Ishikawa (cell line): ENCODE measurements at regions not wholly inside any gene's neighbourhood (a gene's known extent, or its start where the extent isn't known, plus 50 kb on each side); places are given as distances from the start of the nearest gene placed in this dataset.

Experiments used
- CEBPB ChIP-seq: IDR thresholded peaks from 2 replicates; pipeline ENCODE4 v1.6.1; 2012
- CREB1 ChIP-seq: IDR thresholded peaks from 2 replicates; pipeline ENCODE4 v1.6.1; 2012; ENCODE audit warnings: low read depth
- EGR1 ChIP-seq: IDR thresholded peaks from 2 replicates; pipeline ENCODE4 v1.6.1; 2012
- EP300 ChIP-seq: IDR thresholded peaks from 2 replicates; pipeline ENCODE4 v1.6.1; 2012; ENCODE audit warnings: borderline replicate concordance
- FOXM1 ChIP-seq: IDR thresholded peaks from 2 replicates; pipeline ENCODE4 v1.6.1; 2012; ENCODE audit warnings: low read depth, borderline replicate concordance
- MAX ChIP-seq: IDR thresholded peaks from 2 replicates; pipeline ENCODE4 v1.6.1; 2012
- NFIC ChIP-seq: IDR thresholded peaks from 2 replicates; pipeline ENCODE4 v1.6.1; 2012
- RAD21 ChIP-seq: IDR thresholded peaks from 2 replicates; pipeline ENCODE4 v1.6.1; 2012; ENCODE audit warnings: low read depth
- TAF1 ChIP-seq: IDR thresholded peaks from 2 replicates; pipeline ENCODE4 v1.6.1; 2012; ENCODE audit warnings: low read depth, mild to moderate bottlenecking
- TCF12 ChIP-seq: IDR thresholded peaks from 2 replicates; pipeline ENCODE4 v1.6.1; 2012; ENCODE audit warnings: low read depth
- TEAD4 ChIP-seq: IDR thresholded peaks from 2 replicates; pipeline ENCODE4 v1.6.1; 2012
- YY1 ChIP-seq: IDR thresholded peaks from 2 replicates; pipeline ENCODE4 v1.6.1; 2012; ENCODE audit warnings: low read depth
- ZBTB7A ChIP-seq: IDR thresholded peaks from 2 replicates; pipeline ENCODE4 v1.6.1; 2012; ENCODE audit warnings: low read depth
- TF ChIP-seq, protein P1 (sequence below): IDR thresholded peaks from 2 replicates; pipeline ENCODE4 v1.6.1; 2012
- TF ChIP-seq, protein P2 (sequence below): IDR thresholded peaks from 2 replicates; pipeline ENCODE4 v1.6.1; 2012; ENCODE audit warnings: low read depth, mild to moderate bottlenecking

- TF ChIP-seq TCF12, result no peak
- TF ChIP-seq NFIC, result no peak
- no peak for TF ChIP-seq TAF1
- no peak for TF ChIP-seq EP300
- TF ChIP-seq CREB1, result no peak
- TF ChIP-seq MAX, result no peak
- TF ChIP-seq CEBPB, result no peak
- TF ChIP-seq YY1, result no peak
- TF ChIP-seq EGR1, result no peak
- TF ChIP-seq, protein P1, sequence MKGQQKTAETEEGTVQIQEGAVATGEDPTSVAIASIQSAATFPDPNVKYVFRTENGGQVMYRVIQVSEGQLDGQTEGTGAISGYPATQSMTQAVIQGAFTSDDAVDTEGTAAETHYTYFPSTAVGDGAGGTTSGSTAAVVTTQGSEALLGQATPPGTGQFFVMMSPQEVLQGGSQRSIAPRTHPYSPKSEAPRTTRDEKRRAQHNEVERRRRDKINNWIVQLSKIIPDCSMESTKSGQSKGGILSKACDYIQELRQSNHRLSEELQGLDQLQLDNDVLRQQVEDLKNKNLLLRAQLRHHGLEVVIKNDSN, result no peak
- TF ChIP-seq FOXM1, result no peak
- no peak for TF ChIP-seq ZBTB7A
- TF ChIP-seq TEAD4, result no peak
- no peak for TF ChIP-seq RAD21
- TF ChIP-seq, protein P2, sequence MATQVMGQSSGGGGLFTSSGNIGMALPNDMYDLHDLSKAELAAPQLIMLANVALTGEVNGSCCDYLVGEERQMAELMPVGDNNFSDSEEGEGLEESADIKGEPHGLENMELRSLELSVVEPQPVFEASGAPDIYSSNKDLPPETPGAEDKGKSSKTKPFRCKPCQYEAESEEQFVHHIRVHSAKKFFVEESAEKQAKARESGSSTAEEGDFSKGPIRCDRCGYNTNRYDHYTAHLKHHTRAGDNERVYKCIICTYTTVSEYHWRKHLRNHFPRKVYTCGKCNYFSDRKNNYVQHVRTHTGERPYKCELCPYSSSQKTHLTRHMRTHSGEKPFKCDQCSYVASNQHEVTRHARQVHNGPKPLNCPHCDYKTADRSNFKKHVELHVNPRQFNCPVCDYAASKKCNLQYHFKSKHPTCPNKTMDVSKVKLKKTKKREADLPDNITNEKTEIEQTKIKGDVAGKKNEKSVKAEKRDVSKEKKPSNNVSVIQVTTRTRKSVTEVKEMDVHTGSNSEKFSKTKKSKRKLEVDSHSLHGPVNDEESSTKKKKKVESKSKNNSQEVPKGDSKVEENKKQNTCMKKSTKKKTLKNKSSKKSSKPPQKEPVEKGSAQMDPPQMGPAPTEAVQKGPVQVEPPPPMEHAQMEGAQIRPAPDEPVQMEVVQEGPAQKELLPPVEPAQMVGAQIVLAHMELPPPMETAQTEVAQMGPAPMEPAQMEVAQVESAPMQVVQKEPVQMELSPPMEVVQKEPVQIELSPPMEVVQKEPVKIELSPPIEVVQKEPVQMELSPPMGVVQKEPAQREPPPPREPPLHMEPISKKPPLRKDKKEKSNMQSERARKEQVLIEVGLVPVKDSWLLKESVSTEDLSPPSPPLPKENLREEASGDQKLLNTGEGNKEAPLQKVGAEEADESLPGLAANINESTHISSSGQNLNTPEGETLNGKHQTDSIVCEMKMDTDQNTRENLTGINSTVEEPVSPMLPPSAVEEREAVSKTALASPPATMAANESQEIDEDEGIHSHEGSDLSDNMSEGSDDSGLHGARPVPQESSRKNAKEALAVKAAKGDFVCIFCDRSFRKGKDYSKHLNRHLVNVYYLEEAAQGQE, result no peak
Observed at GRCh38 chr18:61132031-61132430, 201.2 kb upstream of the CDH20 start.

GRCh38 chr18:61133783-61134182 lies 199.4 kb upstream of the CDH20 start:
- TF ChIP-seq NFIC, result no peak
- no peak for TF ChIP-seq EP300
- TF ChIP-seq MAX, result no peak
- TF ChIP-seq TCF12, result no peak

DNA sequence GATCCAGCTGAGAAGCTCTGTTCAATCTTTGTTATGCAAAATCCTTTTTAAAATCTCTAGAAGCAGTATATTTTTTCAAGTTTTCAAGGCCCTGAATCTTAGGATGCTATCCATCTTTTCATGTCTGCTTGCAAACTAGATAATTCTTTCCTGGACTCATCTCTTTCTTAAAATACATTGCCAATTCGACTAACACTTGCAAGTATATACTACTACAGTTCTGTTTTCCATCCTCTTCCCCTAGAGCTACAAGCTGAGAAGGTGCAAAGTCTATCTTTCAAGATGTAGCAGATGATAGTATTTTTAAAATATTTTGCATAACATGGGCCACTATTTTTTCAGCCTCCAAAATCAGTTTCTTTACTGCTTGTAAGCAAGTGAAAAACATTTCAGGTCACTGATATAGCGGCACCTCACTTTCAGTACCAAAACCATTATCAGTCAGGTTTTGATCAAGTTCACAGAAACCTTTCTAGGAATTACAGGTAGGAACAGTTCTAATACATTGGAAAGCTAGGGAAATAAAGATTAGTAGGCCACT lies 196.4 kb upstream of the CDH20 start:
- TF ChIP-seq CEBPB (no peak), EGR1 (no peak), MAX (no peak), YY1 (no peak), TAF1 (no peak), NFIC (no peak), EP300 (no peak), TEAD4 (no peak), RAD21 (no peak), CREB1 (no peak), TCF12 (no peak), FOXM1 (no peak), ZBTB7A (no peak)
- TF ChIP-seq, protein P2, result no peak
- TF ChIP-seq, protein P1, result no peak

DNA sequence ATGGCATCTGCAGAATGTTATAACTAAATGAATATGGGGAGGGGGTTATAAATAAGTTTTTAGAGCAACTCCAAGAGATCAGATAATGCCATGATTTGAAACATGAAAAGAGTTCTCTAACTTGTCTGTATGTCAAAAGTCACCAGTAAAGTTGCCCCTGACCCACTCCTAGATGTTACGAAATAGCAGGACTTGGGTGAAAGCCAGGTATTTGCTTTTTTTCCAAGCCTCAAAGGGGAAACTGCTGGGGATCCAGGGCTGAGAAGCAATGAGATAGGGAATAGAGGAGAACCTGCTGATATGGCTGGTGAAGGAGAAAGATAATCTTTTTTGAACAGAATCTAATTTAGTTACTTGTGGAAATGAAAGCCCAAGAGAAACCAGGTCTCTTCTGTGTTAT lies 191.5 kb upstream of the CDH20 start:
- no peak for TF ChIP-seq MAX
- TF ChIP-seq RAD21, result no peak
- no peak for TF ChIP-seq ZBTB7A
- no peak for TF ChIP-seq CEBPB
- no peak for TF ChIP-seq EP300
- TF ChIP-seq TEAD4, result no peak
- TF ChIP-seq, protein P1, result no peak
- no peak for TF ChIP-seq NFIC
- no peak for TF ChIP-seq FOXM1
- TF ChIP-seq TCF12, result no peak
- TF ChIP-seq YY1, result no peak
- TF ChIP-seq, protein P2, result no peak
- no peak for TF ChIP-seq TAF1
- no peak for TF ChIP-seq EGR1
- no peak for TF ChIP-seq CREB1
